GM19324 (cell line): ENCODE measurements at regions not wholly inside any gene's neighbourhood (a gene's known extent, or its start where the extent isn't known, plus 50 kb on each side); places are given as distances from the start of the nearest gene placed in this dataset.
"Not testable (repeated sequence)": the region's sequence is repeated elsewhere in the genome, so short reads cannot be mapped to it uniquely, and the experiment has no call there.

ENCODE experiments used
- ATAC-seq: cut with Tn5 transposase; IDR thresholded peaks from one replicate; pipeline ENCODE4 v1.9.1; 2021; ENCODE audit warnings: mild to moderate bottlenecking, moderate library complexity; ENCODE audit not compliant: unreplicated experiment, low FRiP score

- no peak for ATAC-seq
Observed at GRCh38 chr2:215571689-215572088, 135.8 kb upstream of the FN1 start.

- ATAC-seq: no peak
Observed at GRCh38 chr2:215567504-215567903, 131.6 kb upstream of the FN1 start.

GRCh38 chr2:215565897-215566296, 130.0 kb upstream of the FN1 start:
- no peak for ATAC-seq

GRCh38 chr2:215557701-215558100, 121.8 kb upstream of the FN1 start:
- no peak for ATAC-seq

- no peak for ATAC-seq
Observed at GRCh38 chr2:215556979-215557378, 121.1 kb upstream of the FN1 start.

DNA sequence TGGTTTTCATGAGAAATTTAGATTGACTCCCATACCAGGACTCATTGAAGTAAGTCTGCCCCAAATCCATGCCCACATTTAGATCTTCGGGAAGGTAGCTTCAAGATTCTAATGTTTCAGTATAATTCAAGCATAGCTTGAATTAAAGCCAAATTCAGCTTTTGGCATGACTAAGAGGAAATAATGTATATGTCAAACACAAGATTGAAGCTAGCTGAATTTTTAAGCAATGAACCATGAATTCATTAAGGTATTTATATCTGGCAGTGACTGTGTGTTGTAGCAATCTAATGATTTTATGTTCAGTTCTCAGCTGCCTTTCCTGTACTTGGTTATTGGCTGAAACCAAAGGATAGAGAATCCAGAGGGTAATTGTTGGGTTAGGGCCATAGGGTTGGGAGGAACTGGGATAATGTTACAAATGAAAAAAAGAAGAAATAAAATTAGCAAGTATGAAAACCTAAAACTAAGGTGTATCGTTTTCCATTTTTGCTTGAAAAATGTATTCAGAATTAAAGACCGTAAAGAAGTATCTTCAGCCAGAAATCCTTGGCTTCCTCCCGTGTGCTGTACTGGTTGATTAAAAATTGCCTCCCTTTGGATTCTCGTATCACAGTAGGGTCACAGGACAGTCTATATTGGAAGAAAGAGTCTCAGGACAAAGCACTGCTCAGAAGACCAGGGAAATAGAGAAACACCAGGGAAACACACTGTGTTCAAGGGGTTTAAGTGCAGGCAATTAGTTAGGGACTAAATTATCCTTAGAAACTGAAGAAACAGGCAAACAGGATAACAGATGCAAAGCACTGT, 119.0 kb upstream of the FN1 start:
- ATAC-seq: no peak

DNA sequence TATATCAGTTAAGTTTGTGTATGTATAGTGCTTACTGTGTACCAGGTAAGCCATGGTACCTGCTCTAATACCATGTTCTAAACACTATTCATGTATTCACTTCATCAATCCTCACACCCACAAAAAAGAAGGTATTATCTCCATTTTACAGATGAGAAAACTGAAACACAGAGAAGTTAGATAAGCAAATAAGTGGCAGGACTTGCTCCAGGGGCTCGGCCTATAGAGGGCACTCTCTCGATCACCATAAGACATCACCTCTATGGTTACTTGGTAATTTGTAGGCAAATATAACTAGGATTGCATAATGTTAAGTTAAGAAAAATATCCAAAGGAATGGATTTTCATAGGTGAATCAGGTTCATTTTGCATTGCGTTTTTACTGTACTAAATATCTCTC, 118.1 kb upstream of the FN1 start:
- no peak for ATAC-seq

- ATAC-seq: no peak
Observed at GRCh38 chr2:215552144-215552580, 116.3 kb upstream of the FN1 start.

GRCh38 chr2:215550331-215550730, 114.5 kb upstream of the FN1 start:
- ATAC-seq: no peak

DNA sequence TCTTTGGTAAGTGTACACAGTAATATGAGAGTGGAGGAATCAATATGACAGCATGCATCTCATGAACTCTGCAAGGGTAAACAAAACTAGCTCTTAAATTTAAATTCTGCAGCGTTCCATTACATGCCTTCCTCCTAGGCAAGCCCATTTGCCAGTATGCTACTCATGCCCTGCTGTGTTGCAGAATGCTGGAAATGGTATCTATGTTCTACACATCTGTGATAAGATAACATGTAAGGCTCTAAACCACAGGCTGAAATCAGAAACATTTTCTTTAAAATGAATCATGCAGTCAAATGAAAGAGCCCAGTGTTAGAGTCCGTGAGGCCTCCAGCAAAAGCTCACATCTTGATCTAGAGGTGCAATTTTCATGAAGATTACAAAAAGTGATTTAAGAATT, 112.8 kb upstream of the FN1 start:
- no peak for ATAC-seq

GRCh38 chr2:215542690-215543089, 106.8 kb upstream of the FN1 start:
- no peak for ATAC-seq

- ATAC-seq: no peak
Observed at GRCh38 chr2:215540658-215541057, 104.8 kb upstream of the FN1 start.

DNA sequence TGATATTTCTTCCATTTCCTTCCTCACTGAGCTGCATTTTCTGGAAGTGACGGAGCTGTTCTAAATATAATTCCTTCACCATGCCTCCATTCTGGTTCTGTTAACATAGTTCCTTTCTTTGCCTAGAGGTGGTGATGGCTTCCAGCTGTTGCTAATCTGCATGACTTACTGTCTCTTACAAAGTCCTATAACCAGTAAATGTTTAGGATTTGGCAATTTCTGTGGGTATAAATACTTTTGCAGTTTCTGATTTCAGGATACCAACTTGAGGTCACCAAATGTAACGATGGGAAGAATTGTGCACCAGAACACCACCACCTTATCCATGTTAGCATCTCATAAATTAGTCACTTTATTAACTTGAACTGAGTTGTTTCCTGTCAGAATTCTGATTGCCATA, 101.7 kb upstream of the FN1 start:
- ATAC-seq: no peak

DNA sequence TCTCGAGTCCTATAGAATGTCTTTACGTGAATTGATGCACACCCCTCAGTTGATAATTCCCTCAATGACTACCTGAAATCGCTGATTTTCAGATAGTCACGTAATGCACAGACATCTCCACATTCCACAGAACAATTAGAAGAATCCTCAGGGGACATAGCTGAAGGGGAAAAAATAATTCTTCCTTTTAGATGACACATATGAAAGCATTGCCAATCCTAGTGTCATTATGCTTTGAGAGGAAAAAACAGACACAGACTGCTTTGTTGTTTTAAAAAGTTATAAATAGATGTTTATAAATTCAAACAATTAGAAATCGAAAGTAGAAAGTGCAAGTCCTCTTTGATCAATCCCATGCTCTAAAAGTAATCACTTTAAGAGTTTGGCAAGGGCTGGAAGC, 100.6 kb upstream of the FN1 start:
- no peak for ATAC-seq

DNA sequence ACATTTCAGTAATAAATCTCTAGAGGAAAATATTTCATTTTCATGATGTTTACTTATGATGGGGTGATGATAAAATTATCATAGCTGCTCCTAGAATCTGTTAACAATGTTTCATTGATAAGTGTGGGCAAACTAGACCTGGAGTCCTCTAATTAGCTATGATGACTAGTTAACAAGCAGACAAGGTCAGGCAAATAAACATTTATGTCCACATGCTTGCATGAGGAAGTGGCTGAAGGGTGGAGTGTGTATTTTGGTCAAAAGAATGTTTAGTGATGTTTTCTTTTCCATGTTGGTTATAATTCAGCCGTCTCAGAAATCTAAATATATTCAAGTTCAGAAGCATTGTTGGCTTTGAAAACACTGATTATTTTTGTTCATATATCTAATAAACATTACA, 99.9 kb upstream of the FN1 start:
- no peak for ATAC-seq

GRCh38 chr2:215535125-215535668, 99.3 kb upstream of the FN1 start:
- ATAC-seq: no peak

DNA sequence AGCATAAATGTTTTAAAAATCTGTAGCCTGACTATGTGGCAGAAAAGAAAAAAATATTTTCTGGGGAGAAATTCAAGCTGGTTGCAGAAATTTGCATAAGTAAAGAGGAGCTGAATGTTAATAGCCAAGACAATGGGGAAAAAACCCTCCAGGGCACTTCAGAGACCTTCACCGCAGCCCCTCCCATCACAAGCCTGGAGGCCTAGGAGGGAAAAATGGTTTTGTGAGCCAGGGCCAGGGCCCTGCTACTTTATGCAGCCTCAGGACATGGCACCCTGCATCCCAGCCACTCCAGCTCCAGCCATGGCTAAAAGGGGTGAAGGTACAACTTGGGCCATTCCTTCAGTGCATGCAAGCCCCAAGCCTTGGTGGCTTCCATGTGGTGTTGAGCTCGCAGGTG, 97.8 kb upstream of the FN1 start:
- not testable (repeated sequence) for ATAC-seq

DNA sequence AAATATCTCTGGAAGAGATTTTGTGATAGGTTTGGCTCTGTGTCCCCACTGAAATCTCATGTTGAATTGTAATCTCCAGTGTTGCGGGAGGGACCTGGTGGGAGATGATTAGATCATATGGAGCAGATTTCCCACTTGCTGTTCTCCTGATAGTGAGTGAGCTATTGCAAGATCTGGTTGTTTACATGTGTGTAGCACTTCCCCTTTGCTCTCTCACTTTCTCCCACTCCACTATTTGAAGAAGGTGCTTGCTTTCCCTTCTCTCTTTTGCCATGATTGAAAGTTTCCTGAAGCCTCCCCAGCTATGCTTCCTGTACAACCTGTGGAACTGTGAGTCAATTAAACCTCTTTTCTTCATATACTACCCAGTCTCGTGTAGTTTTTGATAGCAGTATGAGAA, 97.0 kb upstream of the FN1 start:
- ATAC-seq: no peak

- ATAC-seq: no peak
Observed at GRCh38 chr2:215531284-215531683, 95.4 kb upstream of the FN1 start.

GRCh38 chr2:215530191-215530968, 94.5 kb upstream of the FN1 start:
- ATAC-seq: no peak

GRCh38 chr2:215529271-215529670, 93.4 kb upstream of the FN1 start:
- no peak for ATAC-seq

- ATAC-seq: no peak
Observed at GRCh38 chr2:215528555-215528954, 92.7 kb upstream of the FN1 start.
